ENCODE measurements at regions not wholly inside any gene's neighbourhood (a gene's known extent, or its start where the extent isn't known, plus 50 kb on each side); places are given as distances from the start of the nearest gene placed in this dataset.
A peak's percentile ranks its signal among the peaks of the same experiment; 100 is the strongest.

DNA sequence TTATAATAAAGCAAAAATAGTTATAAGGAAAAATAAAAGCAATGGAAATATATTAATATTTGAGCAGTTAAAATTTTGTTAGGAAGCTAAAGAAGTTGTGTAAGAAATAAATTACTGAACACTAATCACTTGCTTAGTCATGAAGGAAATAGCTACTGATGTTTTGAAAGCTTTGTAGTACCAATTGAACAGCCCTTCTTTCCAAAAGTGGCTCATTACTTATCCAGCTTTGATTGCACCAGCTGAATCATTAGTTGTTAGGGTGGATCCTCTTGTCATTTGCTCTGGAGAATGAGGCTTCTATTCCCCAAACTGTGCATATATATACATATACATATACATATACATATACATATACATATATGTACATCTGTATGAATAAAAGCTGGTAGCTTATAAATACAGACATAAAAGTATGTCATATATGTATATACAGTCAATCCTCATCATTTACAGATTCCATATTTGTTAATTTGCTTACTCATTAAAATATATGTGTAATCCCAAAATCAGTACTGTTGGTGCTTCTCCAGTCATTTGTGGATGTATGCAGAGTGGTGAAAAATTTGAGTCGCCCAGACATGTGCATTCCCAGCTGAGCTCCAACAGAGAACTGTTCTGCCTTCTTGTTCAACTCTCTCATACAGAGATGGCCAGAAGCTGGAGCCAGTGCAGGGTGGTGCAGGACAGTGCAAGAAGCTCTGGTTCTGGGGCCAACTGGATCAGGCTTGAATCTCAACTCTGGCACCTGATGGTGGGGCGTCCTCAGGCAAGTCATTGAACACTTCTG, 214.1 kb downstream of the RPAP3 start:
- H2AFZ ChIP-seq (replicated peaks; ENCODE audit: low read length, poor library complexity): no peak overlapping the region
- no peak overlapping the region for H3K4ac ChIP-seq (ENCODE audit: low read depth, low read length)
- no peak overlapping the region for H4K91ac ChIP-seq (ENCODE audit: insufficient read depth, low read depth, low read length)
- POLR2A ChIA-PET (ENCODE audit: unreplicated experiment): no interaction called here
- DNase-seq (no peak), ATAC-seq (ENCODE audit: low read depth) (no peak)
- no TSS peak for BruUV-seq (replicated peaks)
- H2BK5ac ChIP-seq (ENCODE audit: low read depth, low read length, poor library complexity, severe bottlenecking): no peak overlapping the region
- H2BK15ac ChIP-seq (ENCODE audit: low read depth, low read length): no peak overlapping the region
- H3K18ac ChIP-seq (ENCODE audit: low read depth, low read length): no peak overlapping the region
- dilution Hi-C loops (cut with HindIII; ENCODE audit: low sequenced_read_pairs, unreplicated experiment) (no loop called here), in situ Hi-C loops (cut with MboI; ENCODE audit: low sequenced_read_pairs) (no loop called here), intact Hi-C loops (cut with micrococcal nuclease) (no loop called here)
- CTCF ChIA-PET: no interaction called here
- H2BK120ac ChIP-seq (ENCODE audit: low read depth, low read length): no peak overlapping the region
- H3K79me1 ChIP-seq (ENCODE audit: low read depth in 1 of 2, low read length in 2 of 2): no peaks in the 10 kb centered on the region
- H2BK20ac ChIP-seq (ENCODE audit: low read depth, low read length): no peak overlapping the region
- WGBS, 2 experiments (ENCODE audit: extremely low coverage in 2 of 2, insufficient read length in 1 of 2): no CpG with 5 or more reads among the region's 2 CpGs
- H3K23ac ChIP-seq (ENCODE audit: low read depth, low read length): no peak overlapping the region
- H3K36me3 ChIP-seq (ENCODE audit: control insufficient read depth, insufficient read depth, low read length): no peaks in the 10 kb centered on the region
- no peak overlapping the region for H3K4me2 ChIP-seq (ENCODE audit: low read depth, low read length)
- no peak overlapping the region for H4K5ac ChIP-seq (ENCODE audit: low read depth, low read length)
- H3K9ac ChIP-seq (ENCODE audit: low read depth, low read length): no peak overlapping the region
- no peak overlapping the region for H2AK5ac ChIP-seq (ENCODE audit: low read depth, low read length)
- H3K4me3 ChIP-seq (ENCODE audit: insufficient read depth, low read depth, low read length): no peak overlapping the region
- no peak overlapping the region for H3K14ac ChIP-seq (replicated peaks; ENCODE audit: low read depth, low read length)
- no peaks in the 10 kb centered on the region for H3K4me1 ChIP-seq (ENCODE audit: control insufficient read depth, insufficient read depth, low read length)
- H3K27me3 ChIP-seq (ENCODE audit: control insufficient read depth, insufficient read depth, low read length): peaks cover 15% of the 10 kb centered on the region
- H2AK9ac ChIP-seq (replicated peaks; ENCODE audit: low read depth, low read length, poor library complexity): no peak overlapping the region
- no peak overlapping the region for H4K8ac ChIP-seq (ENCODE audit: low read depth in 2 of 2, low read length in 2 of 2)
- TF ChIP-seq SMC3 (IDR thresholded peaks at IDR 0.05; ENCODE audit: low read depth, low read length): no peak
- peak; percentile 22; the same call in 1 of the 2 replicates for TF ChIP-seq MAFK (IDR thresholded peaks at IDR 0.05; ENCODE audit: low read depth, low read length)
- no peak overlapping the region for H3K56ac ChIP-seq (ENCODE audit: extremely low read depth, insufficient read depth, low read length)
- H3K9me3 ChIP-seq (ENCODE audit: control insufficient read depth, insufficient read depth, low read length): no peaks in the 10 kb centered on the region
- H3K9me1 ChIP-seq (ENCODE audit: insufficient read depth, low read length): no peaks in the 10 kb centered on the region
- no peak overlapping the region for H3K27ac ChIP-seq (ENCODE audit: insufficient read depth, low read length)
- H4K20me1 ChIP-seq (ENCODE audit: insufficient read depth, low read length): no peaks in the 10 kb centered on the region
